NCI-H1105 (cell line): ENCODE measurements at regions not wholly inside any gene's neighbourhood (a gene's known extent, or its start where the extent isn't known, plus 50 kb on each side); places are given as distances from the start of the nearest gene placed in this dataset.

Experiments
- DNase-seq: peaks from one replicate; lab custom pipeline; 2025; lab: John Stamatoyannopoulos, UW

DNA sequence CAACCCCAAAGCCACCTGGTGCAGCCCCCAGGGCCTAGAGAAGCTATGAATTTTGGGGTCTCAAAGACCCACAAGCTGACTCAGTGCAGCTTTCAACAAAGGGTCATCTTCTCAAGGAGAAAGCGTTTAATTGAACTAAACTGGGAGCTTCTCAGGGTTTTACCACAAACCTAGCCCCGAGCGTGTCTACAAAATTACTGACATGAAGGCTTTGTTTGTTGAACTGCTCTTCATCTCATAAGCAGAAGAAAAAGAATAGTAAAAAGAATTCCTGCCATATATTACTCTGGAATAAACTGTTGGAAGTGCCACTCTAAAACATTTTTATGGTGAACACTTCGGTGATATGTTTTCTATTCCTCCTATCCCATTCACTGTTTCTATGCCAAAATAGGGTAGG, 50.8 kb upstream of the INCENP start:
- no peak for DNase-seq

- no peak for DNase-seq
Measured at GRCh38 chr11:62071408-62071807, 52.4 kb upstream of the INCENP start.

GRCh38 chr11:62069986-62070919, 53.6 kb upstream of the INCENP start:
- no peak for DNase-seq

GRCh38 chr11:62069374-62069773, 54.4 kb upstream of the INCENP start:
- DNase-seq = no peak

- DNase-seq = no peak
Measured at GRCh38 chr11:62068730-62069129, 55.1 kb upstream of the INCENP start.

GRCh38 chr11:62067741-62068140, 56.1 kb upstream of the INCENP start:
- no peak for DNase-seq

DNA sequence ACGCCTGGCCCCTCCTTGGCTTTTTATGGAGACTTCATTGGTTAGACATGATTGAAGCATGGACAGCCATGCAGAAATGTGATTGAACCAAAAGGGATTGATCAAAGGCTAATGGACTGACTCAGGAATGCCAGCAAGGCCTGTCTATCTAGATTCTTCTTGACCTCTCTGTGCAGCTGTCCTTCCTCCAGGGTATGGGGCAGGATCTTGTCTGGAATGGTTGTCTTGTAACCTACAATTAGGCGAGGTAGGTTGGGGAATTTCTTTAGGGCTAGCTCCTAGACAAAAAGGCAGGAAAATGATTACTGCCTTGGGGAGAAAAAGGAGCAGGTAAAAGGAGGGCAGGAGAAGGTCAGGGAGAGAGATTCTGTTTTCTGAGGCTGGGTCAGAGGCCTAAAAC, 59.6 kb upstream of the INCENP start:
- no peak for DNase-seq

- no peak for DNase-seq
Measured at GRCh38 chr11:62062223-62062861, 61.5 kb upstream of the INCENP start.

GRCh38 chr11:62061356-62062222, 62.2 kb upstream of the INCENP start:
- no peak for DNase-seq

GRCh38 chr11:62057069-62057468, 66.7 kb upstream of the INCENP start:
- no peak for DNase-seq

DNA sequence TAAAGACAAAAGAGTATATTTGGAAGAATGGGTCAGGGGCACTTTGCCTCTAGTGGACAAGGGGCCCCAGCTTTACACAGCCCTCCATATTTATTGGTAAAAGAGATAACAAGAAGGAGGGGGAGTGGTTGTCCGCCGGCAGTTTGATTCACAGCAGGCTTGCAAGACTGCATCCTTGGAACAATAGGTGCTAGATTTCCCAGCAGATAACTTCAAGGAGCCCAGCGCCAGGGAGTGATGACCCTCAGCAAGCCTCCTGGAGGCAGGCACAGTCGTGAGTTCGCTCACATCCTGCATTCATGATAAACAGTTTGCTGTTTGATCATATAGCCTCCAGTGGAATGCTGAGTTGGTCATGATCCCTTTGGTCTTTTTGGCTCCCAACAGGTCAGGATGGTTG, 67.8 kb upstream of the INCENP start:
- DNase-seq = no peak

DNA sequence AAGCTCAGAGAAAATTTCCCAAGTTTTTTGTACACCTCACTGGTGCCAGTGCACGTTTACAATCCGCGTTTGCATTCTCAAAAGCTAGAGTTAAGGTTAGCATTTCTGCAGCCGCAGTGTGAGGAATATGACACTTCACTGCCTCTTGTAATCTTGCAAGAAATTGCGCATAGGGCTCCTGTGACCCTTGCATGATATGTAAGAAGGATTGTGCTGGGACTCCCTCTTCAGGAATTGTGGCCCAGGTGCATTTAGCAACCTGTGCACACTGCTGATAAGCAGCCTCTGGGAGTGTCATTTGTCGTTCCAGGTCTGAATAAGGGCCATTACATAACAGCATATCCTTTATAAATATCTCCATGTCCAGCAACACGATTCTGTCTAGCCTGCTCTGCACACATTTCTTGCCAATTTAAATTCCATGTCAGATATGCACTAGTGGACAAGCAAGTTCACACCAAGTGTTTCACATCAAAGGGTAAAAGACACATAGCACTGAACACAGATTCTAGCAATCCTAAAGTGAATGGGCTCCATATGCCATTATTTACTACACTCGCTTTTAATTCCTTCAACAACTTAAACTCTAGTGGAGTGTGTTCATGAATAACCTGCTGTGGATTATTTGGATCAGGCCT, 69.2 kb upstream of the INCENP start:
- DNase-seq = peak; percentile 44

GRCh38 chr11:62054081-62054480, 69.7 kb upstream of the INCENP start:
- DNase-seq = no peak

GRCh38 chr11:62050716-62051115, 73.1 kb upstream of the INCENP start:
- no peak for DNase-seq

GRCh38 chr11:62048100-62048499, 75.7 kb upstream of the INCENP start:
- DNase-seq = no peak

DNA sequence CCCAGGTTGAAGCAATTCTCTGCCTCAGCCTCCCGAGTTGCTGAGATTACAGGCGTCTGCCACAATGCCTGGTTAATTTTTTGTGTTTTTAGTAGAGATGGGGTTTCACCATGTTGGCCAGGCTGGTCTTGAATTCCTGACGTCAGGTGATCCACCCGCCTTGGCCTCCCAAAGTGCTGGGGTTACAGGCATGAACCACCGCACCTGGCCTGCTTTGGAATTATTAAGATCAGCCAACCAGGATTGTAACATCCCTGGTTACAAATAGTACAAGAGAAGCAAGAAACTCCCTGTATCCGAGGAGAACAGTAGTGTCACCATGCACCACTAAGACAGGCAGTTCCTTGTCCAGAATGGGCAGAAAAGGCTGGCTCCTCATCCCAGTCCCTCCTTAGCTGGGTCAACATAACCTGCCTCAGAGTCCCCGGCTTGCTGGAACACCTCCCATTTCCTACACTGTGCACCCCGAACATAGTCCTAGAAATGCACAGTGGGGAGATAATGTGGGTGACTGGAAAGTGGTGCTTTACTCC, 77.2 kb upstream of the INCENP start:
- DNase-seq = no peak

DNA sequence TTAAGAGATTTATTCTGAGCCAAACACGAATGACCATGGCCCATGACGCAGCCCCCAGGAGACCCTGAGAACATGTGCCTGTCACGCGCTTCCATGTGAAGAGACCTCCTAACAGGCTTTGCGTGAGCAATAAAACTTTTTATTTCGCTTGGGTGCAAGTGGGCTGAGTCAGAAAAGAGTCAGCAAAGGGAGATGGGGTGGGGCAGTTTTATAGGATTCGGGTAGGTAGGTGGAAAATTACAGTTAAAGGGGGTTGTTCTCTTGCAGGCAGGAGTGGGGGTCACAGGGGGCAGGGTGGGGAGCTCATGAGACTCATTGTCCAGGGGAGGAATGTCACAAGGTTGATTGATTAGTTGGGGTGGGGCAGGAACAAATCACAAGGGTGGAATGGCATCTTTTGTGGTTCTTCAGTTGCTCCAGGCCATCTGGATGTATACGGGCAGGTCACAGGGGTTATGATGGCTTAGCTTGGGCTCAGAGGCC, 77.2 kb upstream of the FTH1 start:
- no peak for DNase-seq

GRCh38 chr11:62035293-62035692, 67.9 kb upstream of the FTH1 start:
- no peak for DNase-seq

GRCh38 chr11:62034036-62034338, 66.6 kb upstream of the FTH1 start:
- no peak for DNase-seq

GRCh38 chr11:62033191-62034035, 66.0 kb upstream of the FTH1 start:
- DNase-seq = no peak
